DMS53 treated with DMSO at 0.1 percent for 48 hours (cell line): ENCODE measurements at regions not wholly inside any gene's neighbourhood (a gene's known extent, or its start where the extent isn't known, plus 50 kb on each side); places are given as distances from the start of the nearest gene placed in this dataset.

Experiments
- DNase-seq: peaks from one replicate; lab custom pipeline; 2025; ENCODE audit not compliant: unreplicated experiment; lab: John Stamatoyannopoulos, UW

DNA sequence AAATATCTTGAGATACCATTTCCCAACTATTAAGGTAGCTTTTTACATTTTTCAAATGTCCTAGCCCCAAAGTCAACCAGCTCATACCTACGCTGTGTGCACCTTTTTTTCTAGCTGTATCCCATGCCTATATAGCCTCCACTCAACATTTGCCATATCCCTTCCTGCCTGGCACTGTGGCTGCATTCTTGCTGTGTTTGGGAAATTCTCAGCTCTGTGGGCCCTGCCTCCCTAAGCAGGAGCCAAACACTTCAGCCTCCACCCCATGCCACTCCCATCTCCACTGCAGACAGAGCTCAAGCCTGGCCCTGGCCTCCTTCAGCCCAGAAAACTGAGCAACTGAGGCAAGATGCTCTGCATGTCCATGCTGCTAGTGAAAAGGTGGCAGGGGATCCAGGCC, 141.3 kb downstream of the RAB11FIP2 start:
- DNase-seq: no peak

DNA sequence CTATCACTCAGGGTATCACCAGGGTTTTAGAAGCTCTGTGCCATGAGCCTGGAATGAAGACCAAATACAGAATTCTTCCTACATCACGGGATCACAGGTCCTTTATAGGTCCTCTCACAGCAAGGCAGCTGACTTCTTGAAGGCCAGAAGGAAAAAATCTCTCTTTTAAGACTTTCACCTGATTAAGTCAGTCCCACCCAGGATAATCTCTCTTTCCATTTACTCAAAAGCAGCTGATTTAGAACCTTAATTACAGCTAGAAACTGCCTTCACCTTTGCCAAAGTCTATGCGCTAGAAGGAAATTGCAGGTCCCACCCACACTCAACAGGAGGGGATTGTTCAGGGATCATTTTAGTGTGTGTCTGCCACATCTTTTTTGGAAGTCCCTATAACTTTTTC, 135.1 kb downstream of the RAB11FIP2 start:
- no peak for DNase-seq

DNA sequence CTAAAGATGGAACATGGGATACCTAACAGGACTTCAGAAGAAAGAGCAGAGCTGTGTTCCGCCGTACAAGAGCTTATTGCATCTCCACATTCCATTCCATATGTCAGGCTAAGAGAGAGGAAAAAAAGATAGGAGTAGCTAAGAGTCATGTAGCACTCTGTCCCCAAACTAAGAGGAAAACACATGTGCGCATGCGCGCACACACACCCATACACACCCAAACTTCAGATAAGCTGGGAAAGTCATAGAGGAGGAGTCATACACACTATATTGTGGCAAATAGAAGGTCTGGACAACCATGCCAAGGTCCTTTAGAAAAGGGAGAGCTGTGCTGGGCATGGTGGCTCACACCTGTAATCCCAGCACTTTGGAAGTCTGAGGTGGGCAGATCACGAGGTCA, 132.4 kb downstream of the RAB11FIP2 start:
- no peak for DNase-seq

DNA sequence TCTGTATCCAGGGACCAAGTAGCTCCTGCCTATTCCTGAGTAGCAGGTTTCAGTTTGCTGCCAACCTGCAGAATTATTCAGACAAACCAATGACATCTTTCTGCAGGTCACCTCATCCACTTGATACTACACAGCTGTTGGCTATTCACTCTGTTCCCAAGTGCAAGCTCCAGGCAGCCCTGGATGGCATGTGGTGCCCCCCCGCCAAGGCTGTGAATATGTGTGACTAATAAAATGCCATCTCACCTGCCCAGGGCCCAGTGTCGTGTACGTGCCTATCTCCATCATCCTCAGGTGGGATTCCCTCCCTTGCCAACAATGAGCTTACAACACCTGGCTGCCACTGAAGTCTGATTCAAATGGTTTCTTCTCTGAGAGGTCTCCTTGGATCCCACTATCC, 125.8 kb downstream of the RAB11FIP2 start:
- DNase-seq: no peak

DNA sequence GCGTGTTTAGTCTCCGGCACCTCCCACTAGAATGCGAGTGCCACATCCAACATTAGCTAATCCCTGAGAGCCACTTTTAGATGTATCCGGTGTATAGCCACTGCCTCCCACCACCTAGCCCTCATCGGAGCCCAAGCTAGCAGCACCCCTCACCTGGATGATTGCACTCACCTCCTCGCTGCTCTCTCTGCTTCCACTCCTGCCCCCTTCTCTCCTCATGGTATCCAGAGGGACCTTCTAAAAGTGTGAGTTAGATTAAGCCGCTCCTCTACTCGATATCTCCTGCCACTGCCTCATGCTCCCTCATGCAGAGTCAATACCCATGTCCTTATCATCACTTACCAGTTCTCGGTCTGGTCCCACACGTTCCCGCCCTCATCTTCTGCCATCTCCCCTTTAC, 125.3 kb downstream of the RAB11FIP2 start:
- DNase-seq: no peak

DNA sequence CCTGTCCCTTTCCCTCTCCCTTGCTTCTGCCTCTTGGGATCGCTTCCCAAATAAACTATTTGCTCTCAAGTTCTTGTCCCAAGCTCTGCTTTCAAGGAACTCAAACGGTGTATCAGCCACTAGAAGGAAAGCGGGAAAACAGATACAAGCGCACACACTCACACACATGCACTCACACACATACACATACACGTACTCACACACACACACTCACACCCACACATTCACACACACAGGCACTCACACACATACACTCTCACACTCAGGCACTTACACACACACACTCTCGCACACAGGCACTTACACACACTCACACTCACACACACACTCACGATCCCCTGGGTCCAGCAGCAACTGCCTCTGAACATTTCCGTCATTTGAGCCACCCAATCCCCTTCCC, 121.9 kb downstream of the RAB11FIP2 start:
- no peak for DNase-seq

DNA sequence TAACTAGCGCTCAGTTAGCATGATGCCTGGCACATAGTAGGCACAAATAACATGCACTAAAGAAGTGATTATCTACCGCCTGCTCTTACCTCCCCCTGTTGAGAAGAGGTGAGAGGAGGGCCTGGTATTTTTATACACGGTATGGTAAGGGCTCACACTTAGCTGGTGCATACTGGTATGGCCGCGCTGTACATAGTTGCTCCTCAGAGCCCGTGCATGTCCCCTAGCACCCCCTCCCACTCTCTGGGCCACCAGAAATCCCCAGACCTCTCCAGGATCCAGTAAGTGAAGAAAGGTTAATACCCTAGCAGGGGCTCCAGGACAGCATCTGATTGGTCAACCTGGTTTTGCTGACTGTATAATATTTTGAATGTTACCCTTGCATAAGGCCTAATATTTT, 121.4 kb downstream of the RAB11FIP2 start:
- DNase-seq: no peak

DNA sequence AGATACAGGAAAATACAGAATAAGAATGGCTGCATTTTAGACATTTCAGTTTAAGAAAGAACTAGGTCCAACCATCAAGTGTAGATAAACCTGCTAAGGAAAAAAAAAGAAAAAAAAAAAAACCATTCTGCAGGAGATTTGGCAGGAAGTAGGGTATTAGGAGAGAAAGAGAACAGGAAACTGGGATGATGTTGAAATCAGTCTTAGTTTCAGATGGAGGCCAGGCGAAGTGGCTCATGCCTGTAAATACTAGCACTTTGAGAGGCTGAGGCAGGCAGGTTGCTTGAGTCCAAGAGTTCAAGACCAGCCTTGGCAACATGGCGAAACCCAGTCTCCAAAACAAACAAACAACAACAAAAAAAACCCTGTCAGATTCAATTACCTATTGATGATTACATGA, 120.2 kb downstream of the RAB11FIP2 start:
- DNase-seq: no peak

DNA sequence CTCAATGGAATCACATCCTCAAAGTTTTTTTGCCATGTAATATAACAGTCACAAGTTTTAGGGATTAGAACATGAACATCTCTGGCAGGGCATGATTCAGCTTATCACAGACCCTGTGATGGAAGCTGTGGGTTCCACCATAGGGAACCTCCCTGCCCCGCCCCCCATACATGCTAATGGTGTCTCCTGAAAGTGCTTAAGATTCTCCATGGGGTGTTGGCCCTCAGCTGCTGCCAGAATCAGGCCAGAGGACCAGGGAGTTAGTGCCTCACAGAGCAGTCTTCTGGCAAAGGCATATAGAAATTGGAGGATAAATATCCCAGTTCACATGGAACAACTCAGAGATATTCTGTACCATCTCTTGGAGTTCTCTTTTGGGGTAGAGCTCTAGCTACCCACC, 119.4 kb downstream of the RAB11FIP2 start:
- no peak for DNase-seq

DNA sequence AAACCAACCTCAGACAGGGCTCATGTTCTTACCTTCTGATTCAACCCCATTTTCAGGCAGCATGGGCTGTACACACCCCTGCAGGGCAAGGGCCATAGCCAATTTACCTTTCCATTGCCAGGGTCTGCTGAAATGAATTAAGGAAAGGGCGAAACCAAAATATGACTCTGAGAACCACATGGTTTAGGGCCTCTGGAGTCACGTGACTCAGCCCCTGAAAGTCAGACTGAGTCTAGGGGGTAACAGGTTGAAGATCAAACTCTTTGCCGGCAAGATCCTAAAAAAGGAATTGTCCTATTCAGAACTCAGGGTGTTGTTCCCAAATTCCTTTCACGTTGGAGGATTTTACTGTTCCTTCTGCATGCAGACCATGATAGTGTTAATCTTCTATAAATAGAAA, 118.9 kb downstream of the RAB11FIP2 start:
- no peak for DNase-seq

DNA sequence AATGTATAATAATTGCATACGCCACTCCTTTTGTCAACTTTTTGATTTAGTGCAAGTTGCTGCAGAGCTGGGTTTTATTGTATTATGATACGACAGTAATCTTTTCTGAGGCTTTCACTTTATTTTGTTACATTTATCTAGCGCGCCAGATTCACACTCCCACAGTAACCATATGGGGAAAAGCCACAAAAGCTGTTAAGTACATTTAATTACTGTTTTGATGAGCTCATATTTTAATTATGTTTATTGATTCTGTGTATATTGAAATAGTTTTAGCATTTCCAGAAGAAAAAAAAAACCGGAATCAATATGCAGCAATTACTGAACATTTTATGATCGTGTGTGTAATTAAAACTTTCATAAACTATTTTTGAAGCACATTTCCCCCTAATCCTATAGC, 118.5 kb downstream of the RAB11FIP2 start:
- no peak for DNase-seq

DNA sequence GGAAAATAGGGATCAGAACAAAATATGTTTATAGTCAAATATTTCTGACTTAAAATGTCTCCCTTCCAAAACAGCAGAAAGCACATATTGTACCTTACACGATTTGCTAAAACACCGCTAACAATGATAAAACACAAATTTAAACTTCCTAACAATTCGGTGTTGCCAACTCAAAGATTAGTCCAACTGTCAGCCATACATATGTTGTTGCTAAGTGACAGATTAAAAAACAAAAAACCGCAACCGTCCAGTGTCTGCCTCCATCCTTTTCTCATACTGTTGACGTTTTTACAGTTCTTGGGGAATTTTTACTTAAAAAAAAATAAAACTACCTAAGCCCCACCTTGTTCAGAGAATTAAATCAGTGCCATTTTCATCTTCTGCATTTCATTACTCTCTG, 118.0 kb downstream of the RAB11FIP2 start:
- no peak for DNase-seq

DNA sequence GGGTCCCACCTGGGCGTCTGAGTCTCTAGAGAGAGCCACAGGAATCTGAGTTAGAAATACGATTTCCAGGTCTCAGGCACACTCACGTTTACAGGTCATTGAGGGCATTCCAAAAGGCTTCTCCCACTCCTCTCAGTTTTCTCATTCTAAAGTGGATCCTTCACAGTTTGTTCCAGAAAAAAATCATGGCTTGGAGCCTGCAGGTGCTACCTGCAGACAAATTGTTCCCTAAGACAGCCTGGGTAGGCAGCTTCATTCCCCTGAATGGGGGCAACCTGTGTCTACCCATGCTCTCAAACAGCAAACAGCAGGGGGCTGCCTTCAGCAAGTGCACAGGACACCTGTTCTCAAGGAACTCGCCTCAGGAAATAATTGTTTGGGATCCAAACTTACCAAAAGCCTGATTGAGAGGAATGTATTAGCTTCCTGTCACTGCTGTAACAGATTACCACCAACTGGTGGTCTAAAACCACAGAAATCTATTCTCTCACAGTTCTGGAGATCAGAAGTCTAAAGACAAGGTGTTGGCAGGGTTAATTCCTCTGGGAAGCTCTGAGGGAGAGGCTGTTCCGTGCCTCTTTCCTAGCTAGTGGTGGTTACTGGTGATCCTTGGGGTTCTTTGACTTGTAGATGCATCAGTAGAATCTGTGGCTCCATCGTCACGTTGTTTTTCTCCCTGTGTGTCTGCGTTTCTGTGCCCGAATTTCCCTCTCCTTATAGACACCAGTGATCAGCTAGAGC, 117.2 kb downstream of the RAB11FIP2 start:
- no peak for DNase-seq

DNA sequence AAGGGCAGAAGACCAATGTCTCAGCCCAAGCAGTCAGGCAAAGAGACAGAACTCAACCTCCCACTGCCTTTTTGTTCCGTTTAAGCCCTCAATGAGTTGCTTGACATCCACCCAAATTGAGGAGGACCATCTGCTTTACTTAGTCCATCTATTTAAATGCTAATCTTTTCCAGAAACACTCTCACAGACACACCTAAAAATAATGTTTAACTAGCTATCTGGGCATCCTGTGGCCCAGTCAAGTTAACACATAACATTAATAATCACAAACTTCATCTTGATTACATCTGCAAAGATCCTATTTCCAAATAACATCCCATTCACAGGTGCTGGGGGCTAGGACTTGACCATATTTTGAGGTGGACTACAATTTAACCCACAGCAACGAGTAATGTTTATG, 115.7 kb downstream of the RAB11FIP2 start:
- DNase-seq: no peak

DNA sequence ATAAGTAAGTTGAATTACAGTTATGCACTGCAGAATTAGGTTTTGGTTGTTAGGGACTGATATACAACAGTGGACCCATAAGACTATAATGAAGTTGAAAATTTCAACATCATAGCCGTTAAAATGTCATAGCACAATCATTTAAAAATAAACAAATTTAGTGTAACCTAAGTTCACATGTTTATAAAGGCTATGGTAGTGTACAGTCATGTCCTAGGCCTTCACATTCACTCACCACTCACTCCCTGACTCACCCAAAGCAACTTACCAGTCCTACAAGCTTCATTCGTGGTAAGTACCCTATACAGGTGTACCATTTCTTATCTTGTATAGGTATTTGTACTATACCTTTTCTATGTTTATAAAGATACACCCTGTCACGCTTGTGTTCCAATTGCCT, 113.7 kb downstream of the RAB11FIP2 start:
- DNase-seq: no peak

DNA sequence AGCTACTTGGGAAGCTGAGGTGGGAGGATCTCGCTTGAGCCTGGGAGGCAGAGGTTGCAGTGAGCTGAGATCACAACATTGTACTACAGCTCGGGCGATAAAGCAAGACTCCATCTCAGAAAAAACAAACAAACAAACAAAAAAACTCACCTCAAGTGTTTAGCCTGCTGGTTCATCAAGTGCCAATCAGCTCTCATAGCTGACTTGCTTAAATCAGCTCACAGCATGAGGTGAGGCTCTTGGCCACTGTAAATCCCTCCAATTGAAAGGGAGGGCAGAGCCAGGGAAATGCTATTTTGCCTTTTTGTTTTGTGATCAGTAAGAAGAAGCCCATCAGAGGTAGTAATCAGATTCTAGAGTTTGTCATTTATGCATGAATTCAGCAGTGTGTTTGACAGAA, 112.3 kb downstream of the RAB11FIP2 start:
- no peak for DNase-seq

DNA sequence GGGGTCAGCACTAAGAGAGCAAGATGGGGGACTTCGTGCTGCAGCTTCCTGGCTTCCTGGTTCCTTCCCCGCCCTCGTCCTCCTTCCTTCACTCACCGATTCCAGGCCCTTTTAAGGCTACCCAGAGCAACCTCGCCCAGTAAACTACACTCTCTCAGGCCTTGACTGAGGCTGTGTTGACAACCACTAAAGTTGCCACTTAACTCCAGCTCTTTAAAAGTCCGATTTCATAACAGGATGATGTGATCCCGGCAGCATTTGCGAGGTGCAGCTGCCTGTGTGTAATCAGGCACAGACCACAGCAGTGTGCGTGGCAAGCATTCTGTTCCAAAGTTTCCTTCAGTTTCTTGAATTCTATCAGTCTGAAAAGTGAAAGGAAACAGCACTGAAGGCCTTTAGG, 110.6 kb downstream of the RAB11FIP2 start:
- no peak for DNase-seq

DNA sequence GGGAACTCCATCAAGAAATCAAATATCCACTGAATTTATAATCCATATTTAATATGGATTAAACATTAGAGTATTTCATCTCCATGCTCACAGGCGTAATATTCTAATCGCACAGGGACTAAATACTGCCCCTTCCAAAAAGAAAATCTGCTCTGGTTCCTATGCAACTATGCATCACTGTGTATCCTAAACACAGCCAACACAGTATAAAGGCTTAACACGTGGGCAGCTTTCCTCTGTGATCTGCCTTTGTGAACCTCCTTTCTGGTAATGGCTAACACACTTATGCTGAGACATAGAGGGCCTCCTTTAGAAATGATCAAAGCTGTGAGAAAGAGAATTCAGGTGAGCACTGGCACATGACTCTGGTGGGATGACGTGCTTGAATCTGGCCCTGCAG, 110.2 kb downstream of the RAB11FIP2 start:
- DNase-seq: no peak

DNA sequence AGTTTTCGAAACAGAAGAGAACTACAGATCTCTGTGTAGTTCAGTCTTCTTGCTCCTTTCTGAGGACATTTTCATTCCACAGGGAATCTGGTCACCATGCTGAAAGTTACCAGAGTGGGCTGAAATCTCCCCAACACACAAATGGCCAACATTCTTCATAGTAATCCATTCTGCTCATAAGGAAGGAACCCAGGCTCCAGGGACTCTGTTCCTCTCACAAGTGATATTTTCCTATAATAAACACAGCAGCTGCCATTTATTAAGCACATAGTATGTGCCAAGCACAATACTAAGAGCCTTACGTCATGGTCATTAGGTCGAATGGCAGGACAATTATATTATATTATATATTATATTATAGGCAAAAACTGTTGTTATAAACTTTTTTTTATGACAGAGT, 109.8 kb downstream of the RAB11FIP2 start:
- no peak for DNase-seq

DNA sequence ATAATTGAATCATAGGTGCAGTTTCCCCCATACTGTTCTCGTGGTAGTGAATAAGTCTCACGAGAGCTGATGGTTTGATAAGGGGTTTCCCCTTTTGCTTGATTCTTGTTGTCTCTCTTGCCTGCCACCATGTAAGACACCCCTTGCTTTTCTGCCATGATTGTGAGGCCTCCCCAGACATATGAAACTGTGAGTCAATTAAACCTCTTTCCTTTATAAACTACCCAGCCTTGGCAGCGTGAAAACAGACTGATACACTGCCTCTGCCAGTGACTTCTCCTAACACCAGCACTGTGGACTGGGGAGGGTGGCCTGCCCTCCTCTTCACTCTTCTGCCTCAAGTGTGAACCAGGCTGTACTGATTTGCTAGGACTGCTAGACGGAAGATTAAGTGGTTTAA, 108.6 kb downstream of the RAB11FIP2 start:
- DNase-seq: no peak

DNA sequence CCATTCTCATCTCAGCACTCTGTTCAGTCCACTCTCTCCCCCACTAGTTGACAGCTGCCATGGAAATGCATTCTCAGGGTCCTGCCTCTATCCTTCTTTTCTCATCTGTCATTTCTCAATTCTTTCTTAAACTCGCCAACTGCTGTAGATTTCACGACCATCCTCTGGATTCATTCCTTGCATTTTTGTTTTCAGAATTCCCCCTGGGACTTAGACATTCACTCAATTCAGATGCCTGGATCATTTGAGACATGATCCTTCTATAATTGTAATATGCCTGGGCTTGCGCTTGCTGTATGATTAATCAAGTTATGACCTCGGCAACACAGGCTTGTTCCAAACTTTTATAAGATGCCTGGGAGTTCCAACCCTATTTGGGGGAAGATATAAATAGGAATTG, 104.5 kb downstream of the RAB11FIP2 start:
- DNase-seq: no peak

DNA sequence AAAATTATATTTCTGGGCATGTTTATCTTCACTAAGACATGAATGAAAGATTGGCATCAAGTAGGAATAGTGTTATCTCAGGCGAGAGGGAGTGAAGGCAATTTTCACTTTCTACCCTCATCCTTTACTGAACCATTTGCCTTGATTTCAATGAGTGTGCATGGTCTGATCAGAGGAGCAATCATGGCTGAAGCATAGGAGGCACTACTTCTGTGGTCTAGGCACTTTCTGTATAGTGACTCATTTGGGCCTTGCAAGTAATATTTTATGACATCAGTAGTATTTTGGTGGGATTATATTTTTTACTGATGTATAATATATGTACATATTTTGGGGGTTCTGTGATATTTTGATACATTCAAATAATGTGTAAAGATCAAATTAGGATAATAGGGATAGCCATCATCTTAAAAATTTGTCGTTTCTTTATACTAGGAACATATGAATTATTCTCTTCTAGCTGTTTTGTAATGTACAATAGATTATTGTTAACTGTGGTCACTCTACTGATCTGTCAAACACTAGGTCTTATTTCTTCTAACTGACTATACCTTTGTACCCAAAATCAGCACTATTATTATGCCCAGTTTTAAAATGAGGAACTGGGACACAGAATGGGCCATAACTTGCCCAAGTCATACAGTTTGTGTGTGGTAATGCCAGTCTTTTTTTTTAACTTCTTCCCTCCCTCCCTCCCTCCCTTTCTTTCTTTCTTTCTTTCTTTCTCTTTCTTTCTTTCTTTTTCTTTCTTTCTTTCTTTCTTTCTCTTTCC, 101.9 kb downstream of the RAB11FIP2 start:
- DNase-seq: no peak

DNA sequence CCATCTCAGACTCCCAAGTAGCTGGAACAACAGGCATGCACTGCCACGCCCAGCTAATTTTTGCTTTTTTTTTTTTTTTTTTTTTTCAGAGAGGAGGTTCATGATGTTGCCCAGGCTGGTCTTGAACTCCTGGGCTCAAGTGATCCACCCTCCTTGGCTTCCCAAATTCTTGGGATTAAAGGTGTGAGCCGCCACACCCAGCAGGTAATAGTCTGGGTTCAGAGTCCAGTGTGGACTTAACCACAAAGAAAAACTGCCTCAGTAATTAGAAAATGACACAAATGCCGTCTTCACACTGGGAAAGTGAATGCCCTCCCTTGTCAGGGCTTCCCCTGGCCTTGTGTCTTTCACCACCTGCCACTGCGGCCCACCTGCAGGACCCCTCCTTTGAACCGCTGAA, 101.1 kb downstream of the RAB11FIP2 start:
- DNase-seq: no peak
